Activated naive CD8-positive, alpha-beta T cell (primary cell): ENCODE measurements at regions not wholly inside any gene's neighbourhood (a gene's known extent, or its start where the extent isn't known, plus 50 kb on each side); places are given as distances from the start of the nearest gene placed in this dataset.

Experiments used
- H3K27ac Mint-ChIP-seq: one replicate; pipeline ENCODE4 v1.8.0; 2021; ENCODE audit warnings: mixed read lengths
- H3K27me3 Mint-ChIP-seq: one replicate; pipeline ENCODE4 v1.8.0; 2021; ENCODE audit warnings: mixed read lengths
- H3K36me3 Mint-ChIP-seq: one replicate; pipeline ENCODE4 v1.8.0; 2021; ENCODE audit warnings: mixed read lengths
- H3K4me1 Mint-ChIP-seq: one replicate; pipeline ENCODE4 v1.8.0; 2021; ENCODE audit warnings: low read depth, mixed read lengths
- H3K4me3 Mint-ChIP-seq: one replicate; pipeline ENCODE4 v1.8.0; 2021; ENCODE audit warnings: mild to moderate bottlenecking, mixed read lengths
- H3K9me3 Mint-ChIP-seq: one replicate; pipeline ENCODE4 v1.8.0; 2021; ENCODE audit warnings: low read depth, mixed read lengths

DNA sequence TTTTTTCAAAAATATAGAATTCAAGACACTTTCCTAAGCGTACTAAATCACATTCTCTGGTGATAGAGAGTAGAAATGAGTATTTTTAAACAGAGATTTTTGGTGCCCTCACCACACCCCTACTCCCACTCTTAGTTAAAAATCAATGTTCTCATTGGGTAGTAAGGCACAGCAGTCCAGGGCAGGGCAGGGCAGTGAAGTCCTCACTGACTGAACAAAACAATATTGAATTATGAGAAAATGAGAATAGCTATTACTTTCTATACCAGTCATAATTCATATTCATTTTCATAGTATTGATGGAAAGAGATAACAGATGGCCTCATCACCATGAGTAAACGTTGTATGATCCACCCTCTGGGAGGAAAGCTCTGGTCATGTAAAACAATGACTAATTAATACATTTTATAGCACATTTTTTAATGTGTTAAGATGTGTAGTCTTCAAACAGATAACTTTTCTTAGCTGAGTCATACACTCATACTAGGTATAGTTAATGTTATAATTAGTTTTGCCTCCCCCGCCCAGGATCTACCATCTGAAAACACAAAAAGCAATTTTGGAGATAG lies 686.1 kb downstream of the KCNJ3 start:
- no peaks in the 10 kb centered on the region for H3K9me3 Mint-ChIP-seq
- peaks cover 2% of the 10 kb centered on the region for H3K27me3 Mint-ChIP-seq
- no peak overlapping the region for H3K27ac Mint-ChIP-seq
- no peaks in the 10 kb centered on the region for H3K4me1 Mint-ChIP-seq
- H3K36me3 Mint-ChIP-seq = no peaks in the 10 kb centered on the region
- no peak overlapping the region for H3K4me3 Mint-ChIP-seq

DNA sequence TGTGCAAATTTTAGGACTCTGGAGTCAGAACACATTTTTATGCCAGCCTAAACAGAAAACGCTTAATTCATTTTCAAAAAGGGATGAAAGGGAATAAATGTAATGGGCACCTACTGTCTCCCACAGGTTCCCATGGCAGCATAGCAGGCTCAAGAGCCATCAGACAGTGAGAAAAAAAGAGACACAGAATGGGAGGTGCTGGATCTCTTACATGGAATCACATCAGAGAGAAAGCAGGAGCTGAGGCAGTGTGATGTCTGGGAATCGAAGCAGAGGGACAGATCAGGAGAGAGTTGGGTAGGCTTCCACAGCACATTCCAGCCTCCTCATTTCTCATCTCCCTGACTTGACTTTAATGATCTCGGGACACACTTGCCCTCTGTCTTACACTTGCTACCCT lies 684.3 kb downstream of the KCNJ3 start:
- no peak overlapping the region for H3K27ac Mint-ChIP-seq
- no peaks in the 10 kb centered on the region for H3K9me3 Mint-ChIP-seq
- H3K27me3 Mint-ChIP-seq = peaks cover 2% of the 10 kb centered on the region
- no peak overlapping the region for H3K4me3 Mint-ChIP-seq
- no peaks in the 10 kb centered on the region for H3K4me1 Mint-ChIP-seq
- no peaks in the 10 kb centered on the region for H3K36me3 Mint-ChIP-seq

DNA sequence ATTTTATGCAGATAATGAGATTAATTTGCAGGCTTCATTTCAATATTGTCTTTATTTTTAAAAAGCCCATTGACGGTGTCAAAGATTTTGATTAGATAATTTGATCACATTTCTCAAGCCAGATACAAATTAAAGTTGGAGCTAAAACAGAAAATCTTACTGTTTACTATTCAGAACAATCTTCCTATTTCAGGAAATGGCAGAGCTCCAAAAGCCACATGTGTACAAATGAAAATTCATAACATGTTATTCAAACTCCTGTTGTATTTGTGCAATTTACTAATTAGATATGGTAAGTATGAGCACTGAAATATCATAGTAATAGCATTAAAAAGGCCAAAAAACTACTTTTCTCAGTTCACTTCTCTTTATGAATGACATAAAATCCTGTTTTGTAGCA lies 682.9 kb downstream of the KCNJ3 start:
- no peaks in the 10 kb centered on the region for H3K27me3 Mint-ChIP-seq
- no peaks in the 10 kb centered on the region for H3K9me3 Mint-ChIP-seq
- no peaks in the 10 kb centered on the region for H3K36me3 Mint-ChIP-seq
- H3K4me3 Mint-ChIP-seq = no peak overlapping the region
- no peak overlapping the region for H3K27ac Mint-ChIP-seq
- H3K4me1 Mint-ChIP-seq = no peaks in the 10 kb centered on the region

DNA sequence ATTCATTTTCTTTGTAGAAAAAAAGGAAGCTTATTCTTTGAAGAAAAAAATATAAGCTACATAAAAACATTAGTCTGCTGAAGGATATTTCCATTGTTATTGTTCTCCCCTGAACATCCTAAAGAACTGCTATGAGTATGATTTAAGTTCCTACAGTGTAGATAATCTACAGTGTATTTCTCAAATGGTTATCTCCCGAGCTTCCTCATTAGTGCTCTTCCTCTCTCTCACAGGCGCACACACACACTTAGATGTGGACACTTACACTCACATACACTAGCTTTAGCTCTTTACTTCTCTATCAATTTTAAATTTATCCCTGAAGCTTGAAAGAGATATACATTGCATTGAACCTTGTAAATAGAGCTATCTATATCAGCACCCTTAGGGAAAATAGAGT lies 681.0 kb downstream of the KCNJ3 start:
- Mint-ChIP-seq H3K4me1 (no peaks in the 10 kb centered on the region), H3K9me3 (no peaks in the 10 kb centered on the region), H3K4me3 (no peak overlapping the region), H3K36me3 (no peaks in the 10 kb centered on the region), H3K27me3 (no peaks in the 10 kb centered on the region), H3K27ac (no peak overlapping the region)

DNA sequence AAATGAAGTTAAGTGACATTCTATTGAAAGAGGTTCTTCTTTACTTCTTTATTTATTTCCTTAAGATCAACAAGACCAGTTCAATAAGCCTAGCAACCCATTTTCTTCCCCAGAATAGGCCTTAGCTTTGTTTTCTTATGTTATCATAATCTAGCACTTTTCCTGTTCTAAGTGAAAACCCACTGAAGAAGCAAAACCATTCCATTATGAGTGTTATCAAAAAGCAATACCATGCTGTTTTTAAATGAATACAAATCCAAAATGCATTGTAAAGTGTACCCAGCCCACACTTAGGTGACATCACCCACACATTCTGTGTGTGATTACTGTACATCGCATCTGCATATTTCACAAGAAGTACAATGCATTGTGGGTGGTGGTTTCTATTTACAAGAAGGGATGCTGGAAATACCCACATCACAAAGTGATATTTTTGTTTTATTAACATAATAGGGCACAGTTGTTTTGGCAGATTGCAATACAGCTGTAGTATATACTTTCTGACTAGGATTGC lies 679.5 kb downstream of the KCNJ3 start:
- Mint-ChIP-seq H3K9me3 (no peaks in the 10 kb centered on the region), H3K4me1 (no peaks in the 10 kb centered on the region), H3K27ac (no peak overlapping the region), H3K27me3 (no peaks in the 10 kb centered on the region), H3K4me3 (no peak overlapping the region), H3K36me3 (no peaks in the 10 kb centered on the region)

DNA sequence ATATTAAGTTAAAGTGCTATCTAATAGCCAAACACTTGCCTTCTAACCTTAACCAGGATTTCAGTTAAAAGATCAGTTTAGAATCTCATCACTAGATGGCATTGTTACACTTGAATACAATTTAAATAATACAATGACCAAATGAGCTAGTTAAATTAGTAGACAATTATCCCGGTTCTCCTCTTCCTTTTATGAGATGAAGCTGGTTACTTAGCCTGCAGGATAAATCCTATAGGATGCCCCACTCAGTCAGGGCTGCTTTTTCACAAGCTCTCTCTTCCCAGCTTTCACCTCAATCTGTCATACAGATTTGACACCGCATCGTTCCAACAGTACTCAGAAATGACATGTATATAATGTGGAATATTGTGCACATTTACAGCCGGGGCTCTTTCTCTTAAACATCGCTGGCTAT lies 678.8 kb downstream of the KCNJ3 start:
- no peak overlapping the region for H3K4me3 Mint-ChIP-seq
- no peak overlapping the region for H3K27ac Mint-ChIP-seq
- H3K9me3 Mint-ChIP-seq = no peaks in the 10 kb centered on the region
- no peaks in the 10 kb centered on the region for H3K27me3 Mint-ChIP-seq
- no peaks in the 10 kb centered on the region for H3K36me3 Mint-ChIP-seq
- no peaks in the 10 kb centered on the region for H3K4me1 Mint-ChIP-seq

DNA sequence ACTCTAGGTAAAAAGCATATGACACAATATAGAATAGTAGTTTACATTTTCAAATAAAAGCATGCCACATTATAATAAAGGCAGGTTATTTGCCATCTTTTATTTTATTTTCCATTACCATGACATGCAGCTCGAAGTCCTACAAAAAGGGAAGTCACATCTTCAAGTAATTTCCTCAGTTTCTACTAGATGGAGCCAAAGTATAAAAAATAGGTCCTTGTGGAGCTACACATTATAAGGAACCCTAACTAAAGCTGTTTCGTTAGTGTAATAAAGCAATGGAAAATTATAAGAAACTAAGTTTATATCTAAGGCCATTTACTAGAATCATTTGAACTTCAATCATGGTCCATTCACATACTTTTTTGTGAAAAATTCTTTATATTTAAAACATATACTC lies 674.5 kb downstream of the KCNJ3 start:
- no peaks in the 10 kb centered on the region for H3K36me3 Mint-ChIP-seq
- H3K27me3 Mint-ChIP-seq = peaks cover 4% of the 10 kb centered on the region
- no peaks in the 10 kb centered on the region for H3K9me3 Mint-ChIP-seq
- H3K27ac Mint-ChIP-seq = no peak overlapping the region
- H3K4me1 Mint-ChIP-seq = no peaks in the 10 kb centered on the region
- H3K4me3 Mint-ChIP-seq = no peak overlapping the region

DNA sequence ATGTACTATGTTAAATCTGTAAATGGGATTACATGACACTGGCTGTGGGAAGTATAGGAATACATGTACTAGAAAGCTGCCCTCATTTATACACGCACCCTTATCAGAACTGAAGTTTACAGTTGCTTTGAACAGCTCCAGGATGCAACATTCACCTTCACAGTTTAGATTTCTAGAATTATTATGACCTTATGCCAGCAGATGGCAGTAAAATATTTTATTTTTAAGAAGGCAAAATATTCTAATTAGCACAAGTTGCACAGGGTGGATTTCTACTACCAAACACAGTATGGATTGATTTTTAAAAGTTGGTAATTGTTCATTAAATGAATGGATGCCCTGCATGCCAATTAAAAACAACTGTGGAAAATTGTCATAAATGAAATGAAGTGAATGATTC lies 670.4 kb downstream of the KCNJ3 start:
- Mint-ChIP-seq H3K27me3 (peaks cover 4% of the 10 kb centered on the region), H3K27ac (no peak overlapping the region), H3K9me3 (no peaks in the 10 kb centered on the region), H3K4me3 (no peak overlapping the region), H3K4me1 (no peaks in the 10 kb centered on the region), H3K36me3 (no peaks in the 10 kb centered on the region)

DNA sequence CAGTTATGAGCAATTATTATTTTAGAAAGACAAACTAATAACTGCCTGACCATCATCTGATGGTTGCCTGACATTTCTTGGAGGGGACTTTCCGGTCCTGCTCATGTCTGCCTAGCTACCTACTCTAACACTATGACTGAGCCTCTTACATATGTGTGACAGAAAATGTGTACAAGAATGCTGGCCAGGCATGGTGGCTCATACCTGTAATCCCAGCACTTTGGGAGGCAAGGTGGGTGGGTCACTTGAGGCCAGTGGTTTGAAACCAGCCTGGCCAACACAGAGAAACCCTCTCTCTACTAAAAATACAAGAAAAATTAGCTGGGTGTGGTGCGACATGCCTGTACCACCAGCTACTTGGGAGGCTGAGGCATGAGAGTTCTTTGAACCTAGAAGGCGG lies 666.3 kb downstream of the KCNJ3 start:
- Mint-ChIP-seq H3K36me3 (no peaks in the 10 kb centered on the region), H3K27ac (no peak overlapping the region), H3K9me3 (no peaks in the 10 kb centered on the region), H3K4me1 (no peaks in the 10 kb centered on the region), H3K4me3 (no peak overlapping the region), H3K27me3 (no peaks in the 10 kb centered on the region)

DNA sequence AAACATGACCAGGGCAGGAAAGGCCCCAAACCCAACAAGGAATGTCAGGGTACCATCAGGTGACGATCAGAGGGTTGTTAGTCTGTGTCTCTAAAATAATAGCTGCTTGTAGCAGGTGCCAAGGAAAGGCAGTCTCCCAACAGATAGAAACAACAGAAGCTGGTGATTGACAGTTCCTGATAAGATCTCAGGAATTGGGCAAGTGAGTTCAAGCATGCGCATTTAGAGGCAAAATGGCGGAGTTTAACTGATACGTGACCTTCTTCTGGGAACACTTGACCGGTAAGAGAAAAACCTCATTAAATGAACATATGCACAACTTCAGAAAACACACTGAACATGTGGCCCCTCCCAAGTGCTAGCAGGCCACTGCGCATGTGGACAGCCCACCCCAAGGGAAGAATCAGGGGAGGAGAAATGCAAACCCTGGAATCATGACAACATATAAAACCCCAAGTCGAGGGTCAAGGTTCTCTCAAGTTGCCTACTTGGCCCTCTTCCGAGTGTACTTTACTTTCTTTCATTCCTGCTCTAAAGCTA lies 664.9 kb downstream of the KCNJ3 start:
- no peaks in the 10 kb centered on the region for H3K9me3 Mint-ChIP-seq
- H3K4me1 Mint-ChIP-seq = no peaks in the 10 kb centered on the region
- no peaks in the 10 kb centered on the region for H3K36me3 Mint-ChIP-seq
- no peaks in the 10 kb centered on the region for H3K27me3 Mint-ChIP-seq
- H3K27ac Mint-ChIP-seq = no peak overlapping the region
- no peak overlapping the region for H3K4me3 Mint-ChIP-seq

DNA sequence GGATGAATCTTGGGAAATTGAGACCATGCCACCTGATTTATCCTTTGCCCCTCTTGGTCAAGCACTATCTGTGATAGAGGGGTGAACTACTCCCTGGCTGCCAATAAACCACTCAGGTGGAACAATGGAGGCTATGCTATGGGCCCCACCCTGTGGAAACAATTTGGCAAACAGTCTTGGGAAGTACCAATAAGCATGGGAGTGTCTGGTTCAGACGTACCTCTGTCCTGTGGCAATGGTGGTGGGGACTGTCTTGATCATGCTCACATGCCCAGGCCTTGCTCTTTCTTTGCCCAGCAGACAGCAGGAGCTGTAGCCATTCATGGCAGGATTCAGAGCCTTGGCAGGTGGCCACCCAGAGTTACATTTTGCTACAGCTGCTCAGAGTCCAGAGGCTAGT lies 658.7 kb downstream of the KCNJ3 start:
- H3K36me3 Mint-ChIP-seq = no peaks in the 10 kb centered on the region
- H3K27ac Mint-ChIP-seq = no peak overlapping the region
- no peaks in the 10 kb centered on the region for H3K27me3 Mint-ChIP-seq
- no peaks in the 10 kb centered on the region for H3K9me3 Mint-ChIP-seq
- no peaks in the 10 kb centered on the region for H3K4me1 Mint-ChIP-seq
- H3K4me3 Mint-ChIP-seq = no peak overlapping the region

DNA sequence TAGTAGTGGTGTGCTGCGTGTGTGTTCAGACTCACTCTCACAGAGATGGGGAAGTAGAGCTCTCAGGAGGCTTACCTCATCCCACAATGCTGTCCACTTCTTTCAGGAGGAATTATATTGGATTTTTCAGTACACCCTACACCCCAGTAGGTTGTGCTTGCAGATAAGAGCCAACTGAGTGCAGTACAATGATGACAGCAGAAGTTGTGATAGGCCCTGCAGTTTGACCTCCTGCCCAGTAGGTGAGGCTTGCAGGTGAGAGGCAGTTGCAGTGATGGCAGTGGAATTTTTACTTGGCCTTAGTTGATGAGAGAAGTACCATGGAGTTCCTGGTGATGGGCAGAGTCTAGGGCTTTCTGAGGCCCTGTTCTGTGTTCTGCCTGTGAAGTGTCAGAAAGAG lies 657.8 kb downstream of the KCNJ3 start:
- H3K27me3 Mint-ChIP-seq = no peaks in the 10 kb centered on the region
- no peaks in the 10 kb centered on the region for H3K36me3 Mint-ChIP-seq
- H3K27ac Mint-ChIP-seq = no peak overlapping the region
- H3K9me3 Mint-ChIP-seq = no peaks in the 10 kb centered on the region
- H3K4me1 Mint-ChIP-seq = no peaks in the 10 kb centered on the region
- H3K4me3 Mint-ChIP-seq = no peak overlapping the region

DNA sequence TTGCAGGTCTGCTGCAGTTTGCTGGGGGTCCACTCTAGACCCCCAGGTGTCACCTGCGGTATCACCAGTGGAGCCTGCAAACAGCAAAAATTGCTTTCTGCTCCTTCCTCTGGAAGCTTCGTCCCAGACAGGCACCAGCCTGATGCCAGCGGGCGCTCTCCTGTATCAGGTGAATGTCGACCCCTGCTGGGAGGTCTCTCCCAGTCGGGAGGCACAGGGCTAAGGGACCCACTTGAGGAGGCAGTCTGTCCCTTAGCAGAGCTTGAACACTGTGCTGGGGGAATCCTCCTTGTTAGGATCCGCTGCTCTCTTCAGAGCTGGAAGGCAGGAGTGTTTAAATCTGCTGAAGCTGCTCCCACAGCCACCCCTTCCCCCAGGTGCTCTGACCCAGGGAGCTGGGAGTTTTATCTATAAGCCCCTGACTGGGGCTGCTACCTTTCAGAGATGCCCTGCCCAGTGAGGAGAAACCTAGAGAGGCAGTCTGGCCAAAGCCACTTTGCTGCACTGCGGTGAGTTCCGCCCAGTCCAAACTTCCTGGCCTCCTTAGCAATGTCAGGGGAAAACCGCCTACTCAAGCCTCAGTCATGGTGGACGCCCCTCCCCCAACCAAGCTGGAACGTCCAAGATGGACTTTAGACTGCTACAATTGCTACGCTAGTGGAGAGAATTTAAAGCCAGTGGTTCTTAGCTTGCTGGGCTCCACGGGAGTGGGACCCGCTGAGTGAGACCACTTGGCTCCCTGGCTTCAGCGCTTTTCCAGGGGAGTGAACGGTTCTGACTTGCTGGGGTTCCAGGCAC lies 652.5 kb downstream of the KCNJ3 start:
- Mint-ChIP-seq H3K27ac (no peak overlapping the region), H3K4me1 (no peaks in the 10 kb centered on the region), H3K36me3 (no peaks in the 10 kb centered on the region), H3K9me3 (no peaks in the 10 kb centered on the region), H3K27me3 (no peaks in the 10 kb centered on the region), H3K4me3 (no peak overlapping the region)

DNA sequence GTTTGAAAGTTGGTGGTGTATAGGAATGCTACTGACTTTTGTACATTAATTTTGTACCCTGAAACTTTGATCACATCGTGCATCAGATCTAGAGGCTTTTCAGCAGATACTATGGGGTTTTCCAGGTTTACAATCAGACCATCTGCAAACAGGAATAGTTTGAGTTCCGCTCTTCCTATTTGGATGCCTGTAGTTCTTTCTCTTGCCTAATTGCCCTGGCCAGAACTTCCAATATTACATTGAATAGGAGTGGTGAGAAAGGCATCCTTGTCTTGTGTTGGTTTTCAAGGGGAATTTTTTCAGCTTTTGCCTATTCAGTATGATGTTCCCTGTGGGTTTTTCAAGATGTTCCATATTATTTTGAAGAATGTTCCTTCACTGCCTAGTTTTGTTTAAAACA lies 633.5 kb downstream of the KCNJ3 start:
- H3K36me3 Mint-ChIP-seq = no peaks in the 10 kb centered on the region
- no peak overlapping the region for H3K4me3 Mint-ChIP-seq
- peaks cover 4% of the 10 kb centered on the region for H3K9me3 Mint-ChIP-seq
- no peaks in the 10 kb centered on the region for H3K4me1 Mint-ChIP-seq
- H3K27ac Mint-ChIP-seq = no peak overlapping the region
- no peaks in the 10 kb centered on the region for H3K27me3 Mint-ChIP-seq

DNA sequence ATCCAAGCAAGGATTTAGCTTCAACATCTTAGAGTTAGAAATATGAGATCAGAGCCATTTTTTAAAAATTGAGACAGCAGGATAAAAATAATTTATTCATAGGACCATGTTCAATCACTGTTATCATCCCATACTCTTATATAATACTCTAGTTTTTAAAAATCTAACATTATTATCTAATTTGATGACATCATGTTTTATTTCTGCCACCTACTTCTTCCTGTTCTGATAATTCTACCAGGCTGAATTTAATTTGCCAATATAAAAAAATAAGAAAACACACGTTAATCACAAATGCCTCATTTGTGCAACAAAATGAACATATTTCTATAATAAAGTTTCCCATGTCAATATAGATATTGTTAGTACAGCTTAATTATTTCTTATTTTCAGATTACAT lies 621.7 kb downstream of the KCNJ3 start:
- H3K27ac Mint-ChIP-seq = no peak overlapping the region
- no peaks in the 10 kb centered on the region for H3K27me3 Mint-ChIP-seq
- no peaks in the 10 kb centered on the region for H3K36me3 Mint-ChIP-seq
- H3K4me1 Mint-ChIP-seq = no peaks in the 10 kb centered on the region
- H3K9me3 Mint-ChIP-seq = no peaks in the 10 kb centered on the region
- no peak overlapping the region for H3K4me3 Mint-ChIP-seq

DNA sequence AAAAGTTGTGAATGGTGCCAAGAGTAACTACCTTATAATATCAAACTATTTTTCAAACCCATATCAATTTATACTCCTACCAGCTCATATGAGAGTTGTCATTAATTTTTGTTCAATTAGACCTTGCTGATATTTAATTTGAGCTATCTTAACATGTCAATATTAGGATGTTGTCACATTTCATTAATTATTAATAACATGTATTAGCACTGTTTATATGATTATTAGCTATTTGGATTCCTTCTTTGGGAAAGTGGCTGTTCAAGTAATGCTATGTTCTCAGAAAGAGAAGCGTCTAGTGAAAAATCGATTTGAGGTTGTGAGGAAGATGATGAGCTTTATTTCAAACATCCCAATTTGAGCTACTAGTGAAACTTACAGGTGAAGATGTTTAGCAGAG lies 620.2 kb downstream of the KCNJ3 start:
- no peaks in the 10 kb centered on the region for H3K4me1 Mint-ChIP-seq
- no peaks in the 10 kb centered on the region for H3K36me3 Mint-ChIP-seq
- H3K27me3 Mint-ChIP-seq = no peaks in the 10 kb centered on the region
- no peaks in the 10 kb centered on the region for H3K9me3 Mint-ChIP-seq
- no peak overlapping the region for H3K4me3 Mint-ChIP-seq
- no peak overlapping the region for H3K27ac Mint-ChIP-seq
